Left lung (tissue), 4 donors: ENCODE measurements at regions not wholly inside any gene's neighbourhood (a gene's known extent, or its start where the extent isn't known, plus 50 kb on each side); places are given as distances from the start of the nearest gene placed in this dataset.

ENCODE experiments used
- ATAC-seq: fragments of 200-7000 bp; cut with Tn5 transposase; one replicate; pipeline ENCODE4 v1.9.1; 2020; ENCODE audit warnings: moderate library complexity
- DNase-seq, 4 donors: peaks; one replicate each; pipeline ENCODE4 v3.0.0-alpha.2; 2013 to 2020
- H3K27ac ChIP-seq, 2 donors: fragments of 200-600 bp; sonication (generic) in 1 of 2; one replicate each; pipeline versions ENCODE4 v1.5.0 to v1.8.0; 2020 to 2021
- H3K27me3 ChIP-seq, 2 donors: fragments of 200-600 bp; sonication (generic) in 1 of 2; one replicate each; pipeline versions ENCODE4 v1.5.0 to v1.8.0; 2020 to 2021
- H3K36me3 ChIP-seq, 2 donors: fragments of 200-600 bp; sonication (generic) in 1 of 2; one replicate each; pipeline versions ENCODE4 v1.5.0 to v1.8.0; 2020 to 2021
- H3K4me1 ChIP-seq, 2 donors: fragments of 200-600 bp; one replicate each; pipeline ENCODE4 v1.8.0; 2021
- H3K4me3 ChIP-seq, 2 donors: fragments of 200-600 bp; sonication (generic) in 1 of 2; one replicate each; pipeline versions ENCODE4 v1.5.0 to v1.8.0; 2020 to 2021; ENCODE audit warnings: mild to moderate bottlenecking in 1 of 2
- H3K9me3 ChIP-seq, 2 donors: fragments of 200-600 bp; sonication (generic) in 1 of 2; one replicate each; pipeline versions ENCODE4 v1.5.0 to v1.8.0; 2020 to 2021
- CTCF ChIP-seq, 2 donors: fragments of 200-600 bp; sonication (generic) in 1 of 2; IDR thresholded peaks; one replicate each; pipeline versions ENCODE4 v1.5.0 to v1.8.0; 2021; ENCODE audit warnings: antibody characterized with exemption in 2 of 2
- intact Hi-C, 2 donors: fragments of 100-400 bp; cut with DNase I; formaldehyde crosslinking; loops; one replicate each; pipeline versions ENCODE4 v1.11.2 to v1.14.2; 2022
- donor health status: DM: no; HTN: yes; CAD: no.
- donor health status: DM: no; HTN: no; CAD: no.

- Histone ChIP-seq H3K36me3 (no peaks in the 10 kb centered on the region), H3K4me3 (no peak overlapping the region), H3K9me3 (no peaks in the 10 kb centered on the region), H3K4me1 (no peaks in the 10 kb centered on the region), H3K27ac (no peak overlapping the region), H3K27me3 (no peaks in the 10 kb centered on the region)
- no peak for DNase-seq
- no peak for TF ChIP-seq CTCF (IDR thresholded peaks at IDR 0.05)
- ATAC-seq = no peak
- intact Hi-C loops = no loop called here
These were observed 96.2 kb upstream of the MARK1 start for GRCh38 chr1:220431554-220432239.

DNA sequence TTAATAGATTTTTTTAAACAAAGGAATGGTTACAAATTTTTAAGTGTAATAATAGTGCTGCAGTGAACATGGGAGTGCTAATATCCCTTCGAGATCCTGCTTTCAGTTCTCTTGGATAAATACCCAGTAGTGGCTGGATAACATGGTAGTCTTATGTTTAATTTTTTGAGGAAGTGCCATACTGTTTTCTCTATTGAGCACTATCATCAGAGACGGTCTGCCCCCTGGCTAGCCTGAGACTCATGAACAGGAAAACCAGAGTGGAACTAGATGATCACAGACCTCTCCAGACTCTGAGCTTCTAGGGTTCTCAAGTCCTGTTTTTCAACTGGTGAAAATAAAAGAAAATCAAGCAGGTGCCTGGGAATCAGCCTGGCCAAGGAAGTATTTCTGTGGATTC lies 97.3 kb upstream of the MARK1 start:
- DNase-seq (no peak), ATAC-seq (no peak)
- Histone ChIP-seq H3K27me3 (no peaks in the 10 kb centered on the region), H3K27ac (no peak overlapping the region), H3K4me1 (no peaks in the 10 kb centered on the region), H3K4me3 (no peak overlapping the region), H3K36me3 (no peaks in the 10 kb centered on the region), H3K9me3 (no peaks in the 10 kb centered on the region)
- intact Hi-C loops = no loop called here
- no peak for TF ChIP-seq CTCF (IDR thresholded peaks at IDR 0.05)

DNA sequence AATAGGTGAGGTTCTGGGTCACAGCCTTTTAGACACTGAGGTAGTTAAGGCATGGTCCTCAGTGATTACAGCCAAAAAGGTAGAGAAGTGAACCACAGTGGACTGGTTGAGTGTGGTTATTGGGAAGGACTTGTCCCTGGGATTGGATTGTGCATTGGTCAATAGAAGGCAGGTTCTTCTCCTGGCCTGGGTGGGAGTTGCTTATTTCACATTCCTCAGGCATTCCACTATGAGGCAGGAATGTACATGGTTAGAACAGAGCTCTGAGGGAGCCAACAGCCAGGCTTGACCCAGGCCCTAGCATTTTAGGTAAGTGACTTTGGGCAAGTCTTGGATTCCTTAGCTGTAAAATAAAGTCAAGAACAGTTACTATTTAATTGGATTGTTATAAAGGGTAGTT lies 97.9 kb upstream of the MARK1 start:
- H3K36me3 ChIP-seq = no peaks in the 10 kb centered on the region
- intact Hi-C loops = no loop called here
- TF ChIP-seq CTCF (IDR thresholded peaks at IDR 0.05) = no peak
- no peak overlapping the region for H3K27ac ChIP-seq
- H3K4me3 ChIP-seq = no peak overlapping the region
- no peaks in the 10 kb centered on the region for H3K27me3 ChIP-seq
- H3K4me1 ChIP-seq = no peaks in the 10 kb centered on the region
- H3K9me3 ChIP-seq = no peaks in the 10 kb centered on the region
- no peak for ATAC-seq
- DNase-seq = no peak

DNA sequence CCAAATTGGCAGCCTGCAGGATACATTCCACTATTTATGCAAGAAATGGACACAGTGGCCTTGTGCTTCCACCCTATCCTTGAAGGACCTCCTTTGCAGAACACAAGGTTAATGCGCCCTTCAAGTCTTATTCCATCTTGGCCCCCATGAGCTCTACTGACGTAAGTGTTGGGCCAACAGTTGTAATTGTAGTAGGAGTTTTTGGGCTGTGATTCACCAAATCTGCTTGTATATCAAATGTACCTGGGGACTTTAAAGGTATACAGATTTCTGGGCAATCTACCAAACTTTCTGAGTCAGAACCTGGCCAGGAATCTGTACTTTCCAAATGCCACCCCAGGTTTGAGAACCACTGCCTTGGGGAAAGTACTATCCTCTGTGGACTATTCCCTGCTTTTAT lies 100.9 kb upstream of the MARK1 start:
- Histone ChIP-seq H3K9me3 (no peaks in the 10 kb centered on the region), H3K4me3 (no peak overlapping the region), H3K4me1 (no peaks in the 10 kb centered on the region), H3K27ac (no peak overlapping the region), H3K36me3 (no peaks in the 10 kb centered on the region), H3K27me3 (no peaks in the 10 kb centered on the region)
- intact Hi-C loops = no loop called here
- no peak for TF ChIP-seq CTCF (IDR thresholded peaks at IDR 0.05)
- ATAC-seq = no peak
- DNase-seq = no peak

- no peak for TF ChIP-seq CTCF (IDR thresholded peaks at IDR 0.05)
- Histone ChIP-seq H3K27ac (no peak overlapping the region), H3K4me3 (no peak overlapping the region), H3K27me3 (no peaks in the 10 kb centered on the region), H3K36me3 (no peaks in the 10 kb centered on the region), H3K4me1 (no peaks in the 10 kb centered on the region), H3K9me3 (no peaks in the 10 kb centered on the region)
- DNase-seq (no peak), ATAC-seq (no peak)
- intact Hi-C loops = no loop called here
These were observed 102.1 kb upstream of the MARK1 start for GRCh38 chr1:220425852-220426251.
